Activated naive CD4-positive, alpha-beta T cell treated with anti-CD3 and anti-CD28 coated beads, Interleukin-2, amount 50 U/mL, for 16 hours (primary cell): ENCODE measurements at regions not wholly inside any gene's neighbourhood (a gene's known extent, or its start where the extent isn't known, plus 50 kb on each side); places are given as distances from the start of the nearest gene placed in this dataset.
"Not testable (repeated sequence)": the region's sequence is repeated elsewhere in the genome, so short reads cannot be mapped to it uniquely, and the experiment has no call there.

Experiments used
- DNase-seq: peaks from one replicate; pipeline ENCODE4 v3.0.0-alpha.2; 2020

- no peak for DNase-seq
Measured at GRCh38 chr10:83522456-83522855, 616.9 kb upstream of the GHITM start.

- no peak for DNase-seq
Measured at GRCh38 chr10:83522881-83523386, 616.4 kb upstream of the GHITM start.

GRCh38 chr10:83527934-83528333 lies 611.4 kb upstream of the GHITM start:
- no peak for DNase-seq

- no peak for DNase-seq
Measured at GRCh38 chr10:83533290-83533689, 606.0 kb upstream of the GHITM start.

- DNase-seq, result no peak
Measured at GRCh38 chr10:83536426-83536825, 602.9 kb upstream of the GHITM start.

GRCh38 chr10:83538047-83538446 lies 601.3 kb upstream of the GHITM start:
- no peak for DNase-seq

GRCh38 chr10:83539528-83540308 lies 599.6 kb upstream of the GHITM start:
- no peak for DNase-seq

- DNase-seq, result no peak
Measured at GRCh38 chr10:83541046-83541445, 598.3 kb upstream of the GHITM start.

- no peak for DNase-seq
Measured at GRCh38 chr10:83542774-83543411, 596.4 kb upstream of the GHITM start.

GRCh38 chr10:83543691-83544462 lies 595.4 kb upstream of the GHITM start:
- DNase-seq, result no peak

GRCh38 chr10:83545901-83546391 lies 593.4 kb upstream of the GHITM start:
- no peak for DNase-seq

- not testable (repeated sequence) for DNase-seq
Measured at GRCh38 chr10:83551190-83551589, 588.1 kb upstream of the GHITM start.

GRCh38 chr10:83553366-83553765 lies 585.9 kb upstream of the GHITM start:
- no peak for DNase-seq

- no peak for DNase-seq
Measured at GRCh38 chr10:83555264-83555663, 584.0 kb upstream of the GHITM start.

- no peak for DNase-seq
Measured at GRCh38 chr10:83562381-83562780, 576.9 kb upstream of the GHITM start.

- DNase-seq, result no peak
Measured at GRCh38 chr10:83564889-83565588, 574.3 kb upstream of the GHITM start.

GRCh38 chr10:83572036-83572435 lies 567.3 kb upstream of the GHITM start:
- no peak for DNase-seq

- no peak for DNase-seq
Measured at GRCh38 chr10:83574770-83575169, 564.5 kb upstream of the GHITM start.

GRCh38 chr10:83577421-83577820 lies 561.9 kb upstream of the GHITM start:
- no peak for DNase-seq

GRCh38 chr10:83580373-83581012 lies 558.8 kb upstream of the GHITM start:
- no peak for DNase-seq

- no peak for DNase-seq
Measured at GRCh38 chr10:83582407-83583095, 556.8 kb upstream of the GHITM start.

- DNase-seq, result no peak
Measured at GRCh38 chr10:83585686-83586085, 553.6 kb upstream of the GHITM start.
